ENCODE measurements at regions not wholly inside any gene's neighbourhood (a gene's known extent, or its start where the extent isn't known, plus 50 kb on each side); places are given as distances from the start of the nearest gene placed in this dataset.

DNA sequence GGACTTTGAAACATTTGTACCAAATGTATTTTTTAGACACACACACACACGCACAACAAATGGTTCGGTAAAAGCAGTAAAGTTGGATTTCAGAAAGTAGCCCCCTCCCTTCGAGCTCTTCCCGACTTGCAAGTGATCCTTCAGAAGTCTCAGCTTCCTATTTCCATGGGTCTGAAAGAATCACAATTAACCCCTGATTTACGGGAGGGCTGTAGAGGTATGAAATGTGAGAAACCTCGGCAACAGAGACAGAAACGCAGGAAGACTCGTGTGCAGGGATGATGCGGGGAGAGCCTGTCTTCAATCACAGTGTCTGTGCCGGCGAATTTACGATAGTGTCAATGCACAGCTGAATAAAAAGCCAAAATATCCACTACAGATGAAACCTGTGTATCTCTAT lies 60.7 kb upstream of the VRK1 start:
- Mint-ChIP-seq H3K4me1 (peaks cover 19% of the 10 kb centered on the region), H3K27me3 (ENCODE audit: insufficient read depth) (peaks cover 30% of the 10 kb centered on the region), H3K36me3 (ENCODE audit: low read depth) (no peaks in the 10 kb centered on the region), H3K4me3 (no peak overlapping the region), H3K27ac (no peak overlapping the region), H3K9me3 (no peaks in the 10 kb centered on the region)
- no peak overlapping the region for H3K4me3 ChIP-seq (ENCODE audit: low read length)
- no peak for DNase-seq
- TF ChIP-seq CTCF (conservative IDR thresholded peaks at IDR 0.05), result no peak
- peaks cover 42% of the 10 kb centered on the region for H3K27me3 ChIP-seq (ENCODE audit: control insufficient read depth, insufficient read depth, low read length, poor library complexity, severe bottlenecking)
- H3K9ac ChIP-seq (ENCODE audit: extremely low read depth, low read length, poor library complexity, severe bottlenecking), result no peak overlapping the region
- no peaks in the 10 kb centered on the region for H3K9me3 ChIP-seq (ENCODE audit: control insufficient read depth, low read length)
- WGBS, 2 experiments (ENCODE audit: insufficient coverage in 1 of 2, insufficient read length in 1 of 2), result 89 to 91% methylated on average over 12 of the region's 12 CpGs
- H3K4me1 ChIP-seq (ENCODE audit: control insufficient read depth, insufficient read depth, low read length), result peaks cover 4% of the 10 kb centered on the region
- H3K36me3 ChIP-seq (ENCODE audit: control insufficient read depth, insufficient read depth, low read length), result no peaks in the 10 kb centered on the region
- H3K27ac ChIP-seq (ENCODE audit: low read depth, low read length), result no peak overlapping the region

GRCh38 chr14:96737881-96738280 lies 59.3 kb upstream of the VRK1 start:
- TF ChIP-seq CTCF (conservative IDR thresholded peaks at IDR 0.05), result no peak
- Mint-ChIP-seq H3K27ac (no peak overlapping the region), H3K36me3 (ENCODE audit: low read depth) (no peaks in the 10 kb centered on the region), H3K4me1 (peaks cover 21% of the 10 kb centered on the region), H3K4me3 (no peak overlapping the region), H3K27me3 (ENCODE audit: insufficient read depth) (peaks cover 36% of the 10 kb centered on the region), H3K9me3 (no peaks in the 10 kb centered on the region)
- Histone ChIP-seq H3K27me3 (ENCODE audit: control insufficient read depth, insufficient read depth, low read length, poor library complexity, severe bottlenecking) (peaks cover 55% of the 10 kb centered on the region), H3K9ac (ENCODE audit: extremely low read depth, low read length, poor library complexity, severe bottlenecking) (no peak overlapping the region), H3K36me3 (ENCODE audit: control insufficient read depth, insufficient read depth, low read length) (no peaks in the 10 kb centered on the region), H3K27ac (ENCODE audit: low read depth, low read length) (no peak overlapping the region), H3K4me1 (ENCODE audit: control insufficient read depth, insufficient read depth, low read length) (peaks cover 4% of the 10 kb centered on the region), H3K9me3 (ENCODE audit: control insufficient read depth, low read length) (no peaks in the 10 kb centered on the region), H3K4me3 (ENCODE audit: low read length) (no peak overlapping the region)
- DNase-seq, result no peak
- WGBS, 2 experiments (ENCODE audit: insufficient coverage in 1 of 2, insufficient read length in 1 of 2), result 89% methylated on average over 5 to 7 of the region's 7 CpGs

DNA sequence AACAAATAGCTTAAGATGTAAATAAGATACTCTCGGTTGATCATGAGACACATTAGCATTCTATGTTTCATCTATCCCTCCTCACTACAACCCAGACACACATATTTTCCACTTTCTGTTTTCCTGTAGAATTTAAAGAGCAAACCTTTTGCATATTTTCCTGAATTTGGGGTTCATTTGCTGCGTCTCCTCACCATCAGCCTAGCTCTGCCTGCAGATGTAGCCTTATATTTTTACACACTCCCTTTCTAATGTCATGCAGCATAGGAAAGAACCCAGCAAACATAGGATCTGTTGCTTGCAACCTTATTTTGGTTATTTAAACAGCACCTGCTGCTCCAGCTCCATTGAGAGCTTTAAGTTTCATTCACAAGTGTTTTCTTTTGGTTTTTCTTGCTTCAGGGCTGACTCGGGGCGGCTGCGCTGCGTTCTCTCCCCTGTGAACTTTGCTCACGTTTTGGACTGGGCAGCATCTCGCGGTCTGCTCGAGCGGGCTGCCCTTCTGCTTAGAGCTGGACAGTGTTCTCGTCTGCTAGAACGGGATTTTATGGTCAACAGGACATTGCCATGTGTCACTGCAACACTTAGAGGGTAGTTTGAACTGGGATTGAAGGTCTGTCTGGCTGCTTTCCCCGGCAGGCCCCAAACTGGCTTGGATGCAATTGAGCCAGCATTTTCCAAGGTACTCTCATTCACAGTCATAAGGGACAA lies 57.8 kb upstream of the VRK1 start:
- Histone ChIP-seq H3K4me1 (ENCODE audit: control insufficient read depth, insufficient read depth, low read length) (peaks cover 4% of the 10 kb centered on the region), H3K36me3 (ENCODE audit: control insufficient read depth, insufficient read depth, low read length) (no peaks in the 10 kb centered on the region), H3K27ac (ENCODE audit: low read depth, low read length) (no peak overlapping the region), H3K27me3 (ENCODE audit: control insufficient read depth, insufficient read depth, low read length, poor library complexity, severe bottlenecking) (peaks cover 57% of the 10 kb centered on the region), H3K9me3 (ENCODE audit: control insufficient read depth, low read length) (no peaks in the 10 kb centered on the region), H3K9ac (ENCODE audit: extremely low read depth, low read length, poor library complexity, severe bottlenecking) (no peak overlapping the region), H3K4me3 (ENCODE audit: low read length) (no peak overlapping the region)
- TF ChIP-seq CTCF (conservative IDR thresholded peaks at IDR 0.05), result no peak
- H3K27ac Mint-ChIP-seq, result no peak overlapping the region
- H3K9me3 Mint-ChIP-seq, result no peaks in the 10 kb centered on the region
- WGBS, 2 experiments (ENCODE audit: insufficient coverage in 1 of 2, insufficient read length in 1 of 2), result 80 to 87% methylated on average over 14 of the region's 14 CpGs
- no peaks in the 10 kb centered on the region for H3K36me3 Mint-ChIP-seq (ENCODE audit: low read depth)
- DNase-seq, result no peak
- no peak overlapping the region for H3K4me3 Mint-ChIP-seq
- peaks cover 44% of the 10 kb centered on the region for H3K27me3 Mint-ChIP-seq (ENCODE audit: insufficient read depth)
- peaks cover 21% of the 10 kb centered on the region for H3K4me1 Mint-ChIP-seq
